K562 (cell line): ENCODE measurements at regions not wholly inside any gene's neighbourhood (a gene's known extent, or its start where the extent isn't known, plus 50 kb on each side); places are given as distances from the start of the nearest gene placed in this dataset.
A peak's percentile ranks its signal among the peaks of the same experiment; 100 is the strongest.

Source experiments
- ATAC-seq: fragments of 200-7000 bp; cut with Tn5 transposase; 3 replicates; pipeline ENCODE4 v1.9.1; 2020; ENCODE audit warnings: moderate library complexity
- BruUV-seq: library from RNA; stranded (reverse); fragments of 400-500 nt; replicated peaks from 2 replicates; lab custom pipeline; 2021; lab: Mats Ljungman, UMichigan
- CTCF ChIA-PET: fragments of 300-600 bp; formaldehyde crosslinking; extraction: SDS; loops from one replicate; lab custom pipeline; 2021; ENCODE audit warnings: low intra/inter-chr PET ratio; lab: Yijun Ruan, JAX
- POLR2A ChIA-PET: fragments of 300-600, 350-650 bp; sonication (Branson Sonifier 250); formaldehyde crosslinking; extraction: SDS; loops from one replicate; lab custom pipeline; 2021; ENCODE audit warnings: antibody characterized with exemption, inconsistent platforms; lab: Yijun Ruan, JAX
- DNase-seq, 4 experiments: peaks; one replicate each; pipeline versions ENCODE4 v3.0.0 to v3.0.0-alpha.2; 2011 to 2018; ENCODE audit warnings: low spot score in 3 of 4, mixed read lengths in 3 of 4; ENCODE audit errors: extremely low read depth in 1 of 4
- FAIRE-seq: peaks from 2 replicates; lab custom pipeline; 2011; peaks lifted over from hg19 to GRCh38; lab: Jason Lieb, UNC
- H2AFZ ChIP-seq: 2 replicates; pipeline ENCODE4 v1.6.0; 2011; ENCODE audit warnings: low read depth, low read length, control low read depth, inconsistent platforms
- H3K27ac ChIP-seq: fragments of 200-600 bp; 3 replicates; pipeline ENCODE4 v1.8.0; 2011; ENCODE audit warnings: low read depth, mild to moderate bottlenecking, control low read depth, inconsistent platforms, low read length, moderate library complexity, mixed read lengths; ENCODE audit errors: extremely low read depth
- H3K27me3 ChIP-seq, 2 experiments: fragments of 300-600 bp in 1 of 2; 2 replicates in 1 of 2; 3 replicates in 1 of 2; pipeline versions ENCODE4 v1.6.0 to v1.8.0; 2011; ENCODE audit warnings: inconsistent platforms in 2 of 2, low read length in 2 of 2, mild to moderate bottlenecking in 1 of 2, mixed read lengths in 1 of 2, moderate library complexity in 1 of 2; ENCODE audit not compliant: control insufficient read depth in 2 of 2, insufficient read depth in 2 of 2
- H3K36me3 ChIP-seq: fragments of 300-600 bp; 3 replicates; pipeline ENCODE4 v1.8.0; 2011; ENCODE audit warnings: mild to moderate bottlenecking, low read length, inconsistent platforms; ENCODE audit not compliant: control insufficient read depth, insufficient read depth
- H3K4me1 ChIP-seq, 2 experiments: fragments of 200-600 bp in 1 of 2; replicated peaks in 1 of 2; 2 replicates in 1 of 2; 3 replicates in 1 of 2; pipeline versions ENCODE4 v1.5.1 to v1.8.0; 2011; ENCODE audit warnings: inconsistent platforms in 2 of 2, low read length in 2 of 2, mild to moderate bottlenecking in 1 of 2, mixed read lengths in 1 of 2, moderate library complexity in 1 of 2; ENCODE audit not compliant: control insufficient read depth in 2 of 2, insufficient read depth in 2 of 2
- H3K4me2 ChIP-seq: 2 replicates; pipeline ENCODE4 v1.6.1; 2011; ENCODE audit warnings: low read length, control low read depth, inconsistent platforms, mixed read lengths; ENCODE audit not compliant: insufficient read depth
- H3K4me3 ChIP-seq: fragments of 200-600 bp; sonication (generic), shearing (Covaris generic); 2 replicates; pipeline ENCODE4 v1.5.1; 2016; ENCODE audit warnings: control low read depth, inconsistent platforms
- H3K79me2 ChIP-seq: fragments of 200-600 bp; 3 replicates; pipeline ENCODE4 v1.8.0; 2011; ENCODE audit warnings: low read length, inconsistent platforms; ENCODE audit not compliant: control insufficient read depth, insufficient read depth
- H3K9ac ChIP-seq, 2 experiments: 2 replicates each; pipeline versions ENCODE4 v1.6.0 to v1.6.1; 2011; ENCODE audit warnings: low read depth in 2 of 2, low read length in 2 of 2, control low read depth in 1 of 2, inconsistent platforms in 1 of 2, mild to moderate bottlenecking in 1 of 2, mixed read lengths in 1 of 2; ENCODE audit not compliant: insufficient read depth in 1 of 2
- H3K9me1 ChIP-seq: one replicate; pipeline ENCODE4 v1.6.0; 2011; ENCODE audit warnings: inconsistent platforms, mild to moderate bottlenecking, low read length, moderate library complexity; ENCODE audit not compliant: control insufficient read depth, insufficient read depth
- H3K9me3 ChIP-seq: replicated peaks from 2 replicates; pipeline ENCODE4 v1.5.1; 2011; ENCODE audit warnings: low read depth, low read length, inconsistent platforms; ENCODE audit not compliant: control insufficient read depth, insufficient read depth
- H4K20me1 ChIP-seq: replicated peaks from 2 replicates; pipeline ENCODE4 v1.6.1; 2011; ENCODE audit warnings: low read length, inconsistent platforms, mixed read lengths; ENCODE audit not compliant: control insufficient read depth, insufficient read depth
- BRD4 ChIP-seq: fragments of 200-600 bp; sonication (generic); IDR thresholded peaks from 2 replicates; pipeline ENCODE4 v1.6.1; 2017; ENCODE audit warnings: inconsistent platforms
- EP300 ChIP-seq: IDR thresholded peaks from 2 replicates; pipeline ENCODE4 v1.6.1; 2012; ENCODE audit warnings: low read length, improper control_type of control experiment
- ILK ChIP-seq: fragments of 450-650 bp; IDR thresholded peaks from 2 replicates; pipeline ENCODE4 v1.6.1; 2016; ENCODE audit warnings: missing genetic modification characterization, low read depth, mild to moderate bottlenecking, missing compliant biosample characterization, moderate library complexity, borderline replicate concordance
- LCOR ChIP-seq: sonication (generic); formaldehyde crosslinking; IDR thresholded peaks from 2 replicates; pipeline ENCODE4 v1.8.0; 2022; ENCODE audit warnings: mild to moderate bottlenecking, missing genetic modification reagents
- MTA2 ChIP-seq: fragments of 450-650 bp; IDR thresholded peaks from 2 replicates; pipeline ENCODE4 v1.6.1; 2016; ENCODE audit warnings: low read depth
- NR0B1 ChIP-seq: fragments of 450-650 bp; IDR thresholded peaks from one replicate; pipeline ENCODE4 v1.6.1; 2018; ENCODE audit warnings: mild to moderate bottlenecking, moderate library complexity; ENCODE audit not compliant: partially characterized antibody
- PHB ChIP-seq: fragments of 250-450 bp; sonication (Bioruptor Pico); IDR thresholded peaks from 2 replicates; pipeline ENCODE4 v1.5.0; 2021
- TGIF2 ChIP-seq: sonication (generic); formaldehyde crosslinking; IDR thresholded peaks from 2 replicates; pipeline ENCODE4 v1.8.1; 2022; ENCODE audit warnings: mild to moderate bottlenecking, missing genetic modification reagents, moderate library complexity
- ZBTB17 ChIP-seq: fragments of 450-650 bp; formaldehyde crosslinking; IDR thresholded peaks from 2 replicates; pipeline ENCODE4 v1.4.0; 2020; ENCODE audit warnings: mild to moderate bottlenecking
- ZNF280B ChIP-seq: fragments of 250-450 bp; sonication (Bioruptor Pico); IDR thresholded peaks from 2 replicates; pipeline ENCODE4 v1.5.1; 2021; ENCODE audit warnings: mild to moderate bottlenecking
- ZNF586 ChIP-seq: fragments of 450-650 bp; formaldehyde crosslinking; conservative IDR thresholded peaks from 2 replicates; pipeline ENCODE4 v1.4.0; 2020; ENCODE audit warnings: mild to moderate bottlenecking, moderate library complexity
- ZNF695 ChIP-seq: fragments of 450-650 bp; formaldehyde crosslinking; IDR thresholded peaks from 2 replicates; pipeline ENCODE4 v1.4.0; 2020; ENCODE audit warnings: mild to moderate bottlenecking, moderate library complexity
- WGBS: fragments of 100-300 bp; shearing (Covaris generic); methylation state at CpG from one replicate; pipeline ENCODE4 v1.1.6; 2016; ENCODE audit warnings: low coverage, mixed read lengths; ENCODE audit not compliant: insufficient coverage; ENCODE audit errors: missing lambda C conversion rate; 5-methylcytosine and 5-hydroxymethylcytosine counted together
- in situ Hi-C: fragments of 300-500 bp; cut with MboI; formaldehyde crosslinking; loops from 4 replicates; pipeline ENCODE4 v1.15.0; 2018; ENCODE audit warnings: inconsistent platforms, mixed read lengths
- intact Hi-C: fragments of 100-400 bp; cut with micrococcal nuclease; formaldehyde crosslinking; loops from 2 replicates; pipeline ENCODE4 v1.14.2; 2022
- TF ChIP-seq, protein P1 (sequence below), 2 experiments: fragments of 450-650 bp in 1 of 2; sonication (generic) in 1 of 2; formaldehyde crosslinking in 1 of 2; IDR thresholded peaks in 1 of 2; conservative IDR thresholded peaks in 1 of 2; 2 replicates each; pipeline versions ENCODE4 v1.6.1 to v1.8.1; 2016 to 2023; ENCODE audit warnings: mild to moderate bottlenecking in 2 of 2, moderate library complexity in 2 of 2, inconsistent platforms in 1 of 2, missing genetic modification reagents in 1 of 2
- TF ChIP-seq, protein P2 (sequence below): IDR thresholded peaks from 2 replicates; pipeline ENCODE4 v1.6.1; 2011; ENCODE audit warnings: borderline replicate concordance, low read depth, mild to moderate bottlenecking, moderate library complexity, low read length; ENCODE audit not compliant: insufficient read depth, poor library complexity, severe bottlenecking

DNA sequence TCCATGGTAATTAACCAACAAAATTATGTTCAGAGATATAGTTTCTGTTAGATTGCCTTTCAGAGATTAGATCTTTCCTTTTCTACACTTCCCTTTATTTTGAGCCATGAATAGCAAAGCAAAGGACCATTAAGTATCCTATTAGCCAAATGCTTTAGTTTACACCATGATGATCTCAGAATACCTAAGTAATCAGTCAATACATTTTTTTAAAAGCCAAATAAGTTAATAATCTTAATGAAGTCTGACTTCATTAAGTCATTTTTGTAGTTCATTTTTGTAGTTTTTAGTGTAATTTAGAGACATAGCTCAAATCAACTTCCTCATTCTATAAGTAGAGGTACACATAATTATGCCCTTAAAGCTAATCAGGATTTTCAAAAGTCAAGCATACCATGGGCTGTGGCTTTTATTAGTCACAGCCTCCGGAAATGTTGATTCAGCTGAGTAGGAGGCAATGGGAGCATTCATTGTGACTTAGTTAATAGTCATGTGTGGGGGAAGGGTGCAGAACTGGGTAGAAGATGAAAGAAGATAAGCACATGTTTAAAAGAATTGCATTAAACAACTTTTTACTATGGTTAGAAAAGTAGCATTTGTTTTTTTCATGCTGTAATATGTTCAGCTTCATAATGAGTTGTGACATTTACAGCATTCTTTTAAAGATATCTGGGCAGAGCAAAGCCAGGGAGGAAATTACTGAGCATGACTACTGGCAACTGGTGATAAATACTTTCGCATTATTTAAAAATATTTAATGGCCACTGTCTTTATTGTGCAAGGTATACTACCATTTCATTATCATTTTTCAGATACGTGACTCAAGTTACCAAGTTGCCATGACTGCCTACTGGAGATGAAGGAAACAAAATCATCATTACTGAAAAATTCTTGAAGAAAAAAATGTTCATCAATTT, 57.3 kb upstream of the CCDC71L start:
- Histone ChIP-seq H2AFZ (peak overlapping the region; percentile 56), H3K9me3 (no peaks in the 10 kb centered on the region), H3K27me3 (no peaks in the 10 kb centered on the region), H3K9ac (no peak overlapping the region; a peak in 1 of 4 replicates), H3K4me2 (peak overlapping the region; percentile 9; the same call in 1 of the 2 replicates), H3K4me1 (peaks cover 3 to 64% of the 10 kb centered on the region in 2 experiments; a peak in 4 of 5 replicates), H3K4me3 (no peak overlapping the region), H3K27ac (peak overlapping the region; percentile 67), H4K20me1 (no peaks in the 10 kb centered on the region), H3K9me1 (no peaks in the 10 kb centered on the region), H3K79me2 (no peaks in the 10 kb centered on the region), H3K36me3 (no peaks in the 10 kb centered on the region)
- peak; percentile 75 to 90 (median 80) for DNase-seq
- ATAC-seq: peak; percentile 85
- FAIRE-seq: peak; percentile 72
- intact Hi-C loops (loop anchor here (1.0 kb wide), 1 partner anchor 58 kb away; no protein-coding TSS in a partner anchor), in situ Hi-C loops (no loop called here)
- ChIA-PET CTCF (interaction anchor here (0.6 kb wide), 1 partner anchor 58 kb away, joined by 3 read pairs; no protein-coding TSS in a partner anchor), POLR2A (interaction anchor here (0.8 to 1.2 kb wide), 2 partner anchors 11 to 17 kb away, joined by 3 read pairs; no protein-coding TSS in a partner anchor)
- BruUV-seq: no TSS peak
- 3% methylated on average over 3 of the region's 3 CpGs for WGBS
- no peak for TF ChIP-seq ZNF695 (CRISPR knock-in tag)
- no peak for TF ChIP-seq ILK (tag)
- TF ChIP-seq, protein P1, sequence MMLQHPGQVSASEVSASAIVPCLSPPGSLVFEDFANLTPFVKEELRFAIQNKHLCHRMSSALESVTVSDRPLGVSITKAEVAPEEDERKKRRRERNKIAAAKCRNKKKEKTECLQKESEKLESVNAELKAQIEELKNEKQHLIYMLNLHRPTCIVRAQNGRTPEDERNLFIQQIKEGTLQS (IDR thresholded peaks at IDR 0.05): peak; percentile 93
- TF ChIP-seq, protein P1 (CRISPR knock-in tag; conservative IDR thresholded peaks at IDR 0.05): peak; percentile 93
- TF ChIP-seq, protein P2, sequence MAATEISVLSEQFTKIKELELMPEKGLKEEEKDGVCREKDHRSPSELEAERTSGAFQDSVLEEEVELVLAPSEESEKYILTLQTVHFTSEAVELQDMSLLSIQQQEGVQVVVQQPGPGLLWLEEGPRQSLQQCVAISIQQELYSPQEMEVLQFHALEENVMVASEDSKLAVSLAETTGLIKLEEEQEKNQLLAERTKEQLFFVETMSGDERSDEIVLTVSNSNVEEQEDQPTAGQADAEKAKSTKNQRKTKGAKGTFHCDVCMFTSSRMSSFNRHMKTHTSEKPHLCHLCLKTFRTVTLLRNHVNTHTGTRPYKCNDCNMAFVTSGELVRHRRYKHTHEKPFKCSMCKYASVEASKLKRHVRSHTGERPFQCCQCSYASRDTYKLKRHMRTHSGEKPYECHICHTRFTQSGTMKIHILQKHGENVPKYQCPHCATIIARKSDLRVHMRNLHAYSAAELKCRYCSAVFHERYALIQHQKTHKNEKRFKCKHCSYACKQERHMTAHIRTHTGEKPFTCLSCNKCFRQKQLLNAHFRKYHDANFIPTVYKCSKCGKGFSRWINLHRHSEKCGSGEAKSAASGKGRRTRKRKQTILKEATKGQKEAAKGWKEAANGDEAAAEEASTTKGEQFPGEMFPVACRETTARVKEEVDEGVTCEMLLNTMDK: no peak
- no peak for TF ChIP-seq NR0B1
- TF ChIP-seq EP300: peak; percentile 94
- 0 out of 2 replicates have a peak, but pooled peaks have one; percentile 17 for TF ChIP-seq ZBTB17 (CRISPR knock-in tag)
- peak; percentile 48; the same call in 1 of the 2 replicates for TF ChIP-seq BRD4
- TF ChIP-seq ZNF280B (CRISPR knock-in tag): no peak
- peak; percentile 82; the same call in 1 of the 2 replicates for TF ChIP-seq LCOR (CRISPR knock-in tag)
- TF ChIP-seq TGIF2 (CRISPR knock-in tag): no peak
- no peak for TF ChIP-seq ZNF586 (CRISPR knock-in tag)
- peak; percentile 73 for TF ChIP-seq MTA2
- no peak for TF ChIP-seq PHB (CRISPR knock-in tag)
